Coronary artery (tissue), 2 donors: ENCODE measurements at regions not wholly inside any gene's neighbourhood (a gene's known extent, or its start where the extent isn't known, plus 50 kb on each side); places are given as distances from the start of the nearest gene placed in this dataset.

Experiments
- DNase-seq: peaks from one replicate; pipeline ENCODE4 v3.0.0-alpha.2; 2017; ENCODE audit warnings: low spot score
- H3K27ac ChIP-seq, 2 donors: fragments of 200-600 bp; sonication (generic); one replicate each; pipeline ENCODE4 v1.5.1; 2016 to 2019
- H3K4me3 ChIP-seq: fragments of 200-600 bp; sonication (generic); 2 replicates; pipeline ENCODE4 v1.5.1; 2016; ENCODE audit warnings: mild to moderate bottlenecking, moderate library complexity
- TF ChIP-seq, protein P1 (sequence below): fragments of 200-600 bp; sonication (generic); IDR thresholded peaks from one replicate; pipeline ENCODE4 v1.5.1; 2019; ENCODE audit warnings: antibody characterized with exemption

DNA sequence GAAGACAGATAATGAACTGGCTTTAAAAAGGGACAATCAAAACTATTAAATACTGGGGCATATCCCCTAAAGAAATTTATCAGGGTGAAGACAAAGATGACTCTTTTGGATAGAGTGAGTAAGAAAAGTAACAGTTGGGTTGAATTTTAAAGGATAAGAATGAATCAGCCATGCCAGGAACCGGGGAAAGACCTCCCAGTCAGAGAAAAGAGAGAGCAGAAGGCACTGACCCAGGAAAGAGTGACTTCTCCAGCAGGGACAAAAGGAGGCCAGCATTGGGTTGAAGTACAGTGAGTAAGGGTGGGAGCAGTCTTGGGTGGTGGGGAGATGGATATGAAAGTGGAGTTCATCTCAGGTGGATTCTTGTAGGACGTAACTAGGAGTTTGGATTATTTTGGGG lies 516.9 kb upstream of the JAG1 start:
- H3K27ac ChIP-seq = no peak overlapping the region
- no peak overlapping the region for H3K4me3 ChIP-seq
- DNase-seq = no peak
- TF ChIP-seq, protein P1, sequence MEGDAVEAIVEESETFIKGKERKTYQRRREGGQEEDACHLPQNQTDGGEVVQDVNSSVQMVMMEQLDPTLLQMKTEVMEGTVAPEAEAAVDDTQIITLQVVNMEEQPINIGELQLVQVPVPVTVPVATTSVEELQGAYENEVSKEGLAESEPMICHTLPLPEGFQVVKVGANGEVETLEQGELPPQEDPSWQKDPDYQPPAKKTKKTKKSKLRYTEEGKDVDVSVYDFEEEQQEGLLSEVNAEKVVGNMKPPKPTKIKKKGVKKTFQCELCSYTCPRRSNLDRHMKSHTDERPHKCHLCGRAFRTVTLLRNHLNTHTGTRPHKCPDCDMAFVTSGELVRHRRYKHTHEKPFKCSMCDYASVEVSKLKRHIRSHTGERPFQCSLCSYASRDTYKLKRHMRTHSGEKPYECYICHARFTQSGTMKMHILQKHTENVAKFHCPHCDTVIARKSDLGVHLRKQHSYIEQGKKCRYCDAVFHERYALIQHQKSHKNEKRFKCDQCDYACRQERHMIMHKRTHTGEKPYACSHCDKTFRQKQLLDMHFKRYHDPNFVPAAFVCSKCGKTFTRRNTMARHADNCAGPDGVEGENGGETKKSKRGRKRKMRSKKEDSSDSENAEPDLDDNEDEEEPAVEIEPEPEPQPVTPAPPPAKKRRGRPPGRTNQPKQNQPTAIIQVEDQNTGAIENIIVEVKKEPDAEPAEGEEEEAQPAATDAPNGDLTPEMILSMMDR = no peak

DNA sequence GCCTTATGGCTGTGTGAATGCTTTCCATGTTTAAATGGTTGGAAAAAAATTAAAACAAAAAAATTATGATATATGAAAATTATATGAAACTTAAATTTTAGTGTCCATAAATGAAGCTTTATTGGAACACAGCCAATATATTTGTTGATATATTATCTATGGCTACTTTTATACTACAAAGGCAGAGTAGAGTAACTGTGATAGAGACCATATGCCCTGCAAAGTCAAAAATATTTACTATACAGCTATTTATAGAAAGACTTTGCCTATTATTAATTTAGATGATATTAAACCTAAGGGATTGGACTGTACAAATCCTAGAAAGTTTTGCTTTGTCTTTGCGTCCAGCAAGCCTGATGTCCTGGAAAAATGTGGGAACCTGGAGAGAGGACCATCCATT lies 518.3 kb upstream of the JAG1 start:
- DNase-seq = no peak
- TF ChIP-seq, protein P1 = no peak
- no peak overlapping the region for H3K27ac ChIP-seq
- H3K4me3 ChIP-seq = no peak overlapping the region

DNA sequence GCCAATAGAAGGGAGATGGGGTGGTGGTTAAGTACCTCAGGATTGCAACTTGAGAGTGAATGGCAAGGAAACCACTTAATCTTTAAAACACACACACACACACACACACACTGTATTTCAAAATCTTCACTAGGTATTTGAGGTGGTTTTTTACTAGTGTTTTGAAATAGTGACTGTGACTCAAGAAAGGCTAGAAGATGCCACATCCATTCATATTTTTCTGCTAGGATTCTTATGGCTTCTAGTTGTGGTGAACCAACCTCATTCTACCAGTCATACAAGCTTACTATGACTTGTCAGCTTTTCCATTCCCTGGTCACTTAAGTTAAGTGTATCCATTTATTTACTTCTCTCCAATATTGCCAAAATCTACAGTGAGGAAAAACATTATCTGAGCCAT lies 519.4 kb upstream of the JAG1 start:
- no peak overlapping the region for H3K4me3 ChIP-seq
- TF ChIP-seq, protein P1 = no peak
- no peak overlapping the region for H3K27ac ChIP-seq
- DNase-seq = no peak

DNA sequence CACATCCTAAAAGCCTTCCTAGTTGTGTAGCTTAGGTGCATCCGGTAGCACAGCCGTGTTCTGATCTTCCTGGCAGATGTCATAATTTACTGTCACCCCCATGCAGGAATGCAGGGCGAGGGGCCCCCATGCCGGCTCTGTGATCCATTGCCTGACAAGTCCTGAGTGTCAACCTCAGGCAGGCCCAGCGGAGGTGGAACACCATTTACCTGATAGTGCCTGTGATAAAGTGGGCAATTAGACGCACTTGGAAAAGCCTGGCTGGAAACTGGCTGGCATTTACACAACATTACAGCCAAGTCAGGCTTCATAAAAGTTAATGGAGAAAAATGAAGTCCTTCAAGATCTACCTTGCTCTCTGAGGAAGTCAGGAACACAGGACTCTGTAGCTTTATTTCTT lies 521.4 kb upstream of the JAG1 start:
- H3K27ac ChIP-seq = no peak overlapping the region
- no peak overlapping the region for H3K4me3 ChIP-seq
- TF ChIP-seq, protein P1 = no peak
- no peak for DNase-seq

DNA sequence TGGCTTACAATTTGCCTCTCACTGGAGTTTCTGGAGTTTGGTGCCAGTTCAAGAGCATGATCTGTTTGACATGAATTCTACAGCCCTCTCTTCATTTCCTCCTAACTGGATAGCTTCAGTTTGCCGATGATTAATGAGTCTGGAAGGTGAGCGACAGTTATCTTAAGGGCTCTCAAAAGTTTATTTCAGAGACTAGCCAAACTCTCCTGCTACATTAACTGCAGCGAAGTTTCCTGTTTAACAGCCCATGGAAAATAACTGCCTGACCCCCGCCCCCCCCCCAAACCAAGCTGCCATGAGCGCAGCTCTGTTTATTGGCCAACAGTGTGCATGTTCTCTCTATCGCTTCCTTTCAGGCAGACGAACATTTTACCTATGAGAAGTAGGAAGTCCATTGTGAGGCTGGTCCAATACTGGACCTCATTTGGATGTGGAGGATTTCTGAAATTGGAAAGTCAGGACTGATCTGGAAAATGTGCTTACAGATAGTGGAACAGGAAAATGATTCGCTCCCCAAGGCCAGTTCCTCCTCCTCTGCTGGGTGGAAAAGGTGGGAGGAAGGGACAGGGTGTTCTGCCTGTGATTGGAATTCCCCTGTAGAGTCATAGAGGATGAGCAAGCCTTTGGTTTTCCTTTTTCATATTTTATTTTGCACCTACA lies 522.2 kb upstream of the JAG1 start:
- no peak overlapping the region for H3K4me3 ChIP-seq
- TF ChIP-seq, protein P1 = no peak
- peak overlapping the region in 1 of 2 donors; percentile 15 for H3K27ac ChIP-seq
- no peak for DNase-seq

DNA sequence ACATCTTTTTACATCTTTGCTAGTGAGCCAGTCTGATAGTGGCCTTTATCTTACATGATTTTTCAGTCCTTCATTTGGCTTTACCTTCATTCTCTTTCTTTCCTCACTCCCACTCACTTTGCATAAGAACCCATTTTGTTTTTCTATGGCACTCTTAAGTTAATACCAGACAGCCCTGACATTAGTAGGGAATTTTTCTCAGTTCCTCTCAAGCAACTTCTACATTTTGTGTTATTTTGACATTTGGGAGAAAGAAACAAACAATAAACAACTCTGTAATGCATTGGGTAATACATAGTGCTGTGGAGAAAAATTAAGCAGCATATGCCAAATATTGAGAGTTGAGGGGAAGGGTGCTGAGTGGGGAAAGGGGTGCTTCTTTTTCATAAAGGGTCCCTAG lies 524.1 kb upstream of the JAG1 start:
- Histone ChIP-seq H3K4me3 (no peak overlapping the region), H3K27ac (no peak overlapping the region)
- TF ChIP-seq, protein P1 = no peak
- DNase-seq = no peak

DNA sequence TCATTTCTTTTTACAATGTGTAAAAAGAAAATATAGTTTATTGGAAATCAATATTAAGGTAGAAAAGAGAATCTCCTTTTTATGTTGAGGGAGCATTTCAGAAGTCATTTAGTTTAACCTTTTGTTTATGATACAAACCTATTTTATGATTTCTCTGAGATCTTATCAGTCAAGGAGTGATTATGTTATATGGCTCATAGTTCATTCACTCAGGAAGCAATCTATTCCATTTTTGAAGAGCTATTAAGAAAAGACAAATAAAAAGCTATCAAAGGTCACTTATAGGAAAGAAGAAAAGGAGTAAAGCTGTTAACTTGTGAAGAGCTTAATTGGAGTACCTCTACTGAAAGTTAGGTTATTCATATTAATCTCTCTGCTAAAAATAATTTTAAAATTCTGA lies 526.6 kb upstream of the JAG1 start:
- no peak for DNase-seq
- no peak overlapping the region for H3K4me3 ChIP-seq
- H3K27ac ChIP-seq = no peak overlapping the region
- TF ChIP-seq, protein P1 = no peak
